NCI-H2029 (cell line): ENCODE measurements at regions not wholly inside any gene's neighbourhood (a gene's known extent, or its start where the extent isn't known, plus 50 kb on each side); places are given as distances from the start of the nearest gene placed in this dataset.

Source experiments
- DNase-seq: peaks from one replicate; lab custom pipeline; 2025; lab: John Stamatoyannopoulos, UW

DNA sequence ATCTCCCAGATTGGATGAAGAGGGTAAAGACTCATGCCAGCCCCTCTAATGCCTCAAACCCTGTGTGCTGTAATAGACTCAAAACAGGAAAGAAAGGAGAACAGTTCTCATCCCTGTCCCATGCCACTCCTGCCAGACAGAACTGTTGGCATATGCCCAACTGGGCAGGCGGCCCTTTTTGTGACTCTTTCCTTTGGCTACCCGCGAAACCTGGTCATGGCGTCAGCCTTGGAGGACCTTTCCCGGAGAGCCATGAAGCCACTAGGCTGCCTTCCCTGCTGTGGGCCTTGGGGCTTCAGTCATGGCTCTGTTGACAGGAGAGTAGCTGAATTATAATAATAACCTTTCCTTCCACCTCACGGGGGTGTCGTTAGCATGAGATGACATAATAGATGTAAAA is 75.9 kb upstream of the SEMA6A start:
- DNase-seq = no peak

- no peak for DNase-seq
These were observed 72.1 kb upstream of the SEMA6A start for GRCh38 chr5:116646611-116647289.

DNA sequence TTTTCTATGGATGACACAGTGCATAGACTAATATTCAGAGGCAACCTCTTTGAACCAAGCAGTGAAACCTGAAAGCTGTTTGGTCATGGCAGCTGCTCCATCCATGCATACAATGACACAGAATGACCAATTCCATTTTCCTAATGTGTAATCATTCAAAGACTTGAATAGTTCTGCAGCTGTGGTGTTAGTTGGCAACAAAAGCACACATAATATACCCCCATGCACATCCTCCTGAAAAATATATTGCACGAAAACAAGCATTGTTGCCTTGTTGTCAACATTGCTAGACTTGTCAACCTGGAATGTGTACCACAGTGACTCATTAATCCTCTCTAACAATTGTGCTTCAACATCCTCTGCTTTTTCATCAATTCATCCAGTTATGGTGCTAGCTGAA is 71.0 kb upstream of the SEMA6A start:
- DNase-seq = no peak

DNA sequence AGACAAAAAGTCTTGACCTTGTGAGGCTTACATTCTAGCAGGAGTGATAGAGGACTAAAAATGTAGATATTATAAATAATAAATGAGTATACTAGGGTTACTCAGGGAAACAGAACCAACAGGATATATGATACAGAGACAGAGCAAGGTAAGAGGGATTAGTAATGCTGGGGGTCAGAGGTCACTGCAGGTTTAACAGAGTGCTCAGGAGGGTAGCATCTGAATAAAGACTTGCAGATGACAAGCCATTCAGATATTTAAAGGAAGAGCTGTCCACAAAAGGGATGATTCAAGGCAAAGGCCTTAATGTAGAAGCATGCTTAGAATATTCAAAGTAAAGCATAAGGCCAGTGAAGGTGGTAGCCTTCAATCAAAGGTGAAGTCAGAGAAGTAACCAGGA is 65.6 kb upstream of the SEMA6A start:
- DNase-seq = no peak

- DNase-seq = no peak
These were observed 62.6 kb upstream of the SEMA6A start for GRCh38 chr5:116637149-116637740.

DNA sequence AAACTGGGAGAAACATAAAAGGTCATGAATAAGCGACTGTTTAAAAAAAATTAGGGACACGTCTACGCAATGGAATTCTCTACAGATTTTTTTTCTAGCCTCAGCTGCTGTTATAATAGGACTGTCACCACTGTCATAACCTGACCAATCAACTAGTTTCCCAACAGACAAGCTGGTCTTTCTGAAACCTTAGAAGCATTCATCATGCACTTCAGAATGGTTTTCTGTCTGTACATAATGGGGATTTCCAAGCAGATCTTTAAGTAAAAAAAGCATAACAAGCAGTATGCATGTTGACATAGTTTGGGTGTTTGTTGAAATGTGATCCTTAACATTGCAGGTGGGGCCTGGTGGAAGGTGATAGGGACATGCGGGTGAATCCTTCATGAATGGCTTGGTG is 58.3 kb upstream of the SEMA6A start:
- peak; percentile 38 for DNase-seq

DNA sequence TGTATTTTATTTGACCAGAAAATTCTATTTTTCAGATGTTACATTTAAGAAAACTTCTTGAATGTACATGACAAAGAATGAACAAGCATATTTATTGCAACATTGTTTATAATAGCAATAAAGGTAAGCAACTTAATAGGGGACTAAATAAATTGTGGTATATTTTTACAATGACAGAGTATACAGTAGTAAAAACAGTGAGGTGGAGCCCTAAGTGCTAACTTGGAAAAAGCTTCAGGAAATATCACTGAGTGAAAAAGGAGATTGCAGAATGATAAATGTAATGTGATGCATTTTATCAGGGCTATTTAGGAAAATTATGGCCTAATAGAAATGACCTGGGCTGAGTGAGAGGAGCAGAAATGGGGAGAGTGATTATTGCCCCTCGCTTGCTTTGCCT is 56.5 kb upstream of the SEMA6A start:
- no peak for DNase-seq

- DNase-seq = no peak
These were observed 54.5 kb upstream of the SEMA6A start for GRCh38 chr5:116629168-116629567.

GRCh38 chr5:116626945-116627679 is 52.5 kb upstream of the SEMA6A start:
- DNase-seq = no peak

DNA sequence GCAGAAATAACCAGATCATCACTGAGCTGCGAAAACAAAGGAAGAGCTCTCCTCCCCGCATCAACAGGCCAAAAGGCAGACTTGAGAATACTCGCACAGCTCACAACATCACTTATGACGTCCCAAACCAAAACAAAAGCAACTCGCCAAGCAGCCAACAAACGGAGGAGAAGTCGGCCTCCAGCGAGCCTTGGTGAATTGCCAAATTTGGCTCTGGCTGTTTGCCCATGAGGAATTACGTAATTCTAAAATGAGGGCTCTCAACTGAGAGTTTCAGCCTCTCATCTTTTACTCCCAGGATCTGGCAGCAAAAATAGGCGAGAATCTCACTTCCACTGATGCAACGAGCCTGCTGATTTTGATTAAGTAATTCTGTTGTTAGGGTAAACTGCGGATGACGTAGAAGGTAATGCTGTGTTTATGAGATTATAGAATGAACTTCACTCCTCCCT is 51.7 kb upstream of the SEMA6A start:
- DNase-seq = peak; percentile 69
